ENCODE measurements at regions not wholly inside any gene's neighbourhood (a gene's known extent, or its start where the extent isn't known, plus 50 kb on each side); places are given as distances from the start of the nearest gene placed in this dataset.
A peak's percentile ranks its signal among the peaks of the same experiment; 100 is the strongest.

- no peak for TF ChIP-seq POLR2AphosphoS5 (IDR thresholded peaks at IDR 0.05)
- no peak for TF ChIP-seq CTCF (IDR thresholded peaks at IDR 0.05)
- TF ChIP-seq EP300 (IDR thresholded peaks at IDR 0.05), result no peak
- no peaks in the 10 kb centered on the region for H3K36me3 ChIP-seq
- no peaks in the 10 kb centered on the region for H3K4me1 ChIP-seq
- no peak for DNase-seq
- peaks cover 0 to 21% (median 2%) of the 10 kb centered on the region in 4 donors for H3K9me3 ChIP-seq
- 66 to 85% (median 77%) methylated on average over 4 to 9 of the region's 9 CpGs for WGBS, 5 donors
- no peak overlapping the region for H3K27ac ChIP-seq
- H3K27me3 ChIP-seq, result peaks cover 0 to 34% (median 5%) of the 10 kb centered on the region in 3 donors
- no peak overlapping the region for H3K4me3 ChIP-seq
- intact Hi-C loops (cut with DNase I; ENCODE audit: low total_unique reads), result no loop called here
These were observed 1505.6 kb downstream of the BRD1 start for GRCh38 chr22:48321986-48322545.

- peaks cover 0 to 21% (median 2%) of the 10 kb centered on the region in 4 donors for H3K9me3 ChIP-seq
- intact Hi-C loops (cut with DNase I; ENCODE audit: low total_unique reads), result no loop called here
- TF ChIP-seq POLR2AphosphoS5 (IDR thresholded peaks at IDR 0.05) (no peak), CTCF (IDR thresholded peaks at IDR 0.05) (no peak), POLR2A (IDR thresholded peaks at IDR 0.05) (no peak), EP300 (IDR thresholded peaks at IDR 0.05) (no peak)
- DNase-seq, result peak in 1 of 2 donors; percentile 76
- peaks cover 0 to 37% (median 5%) of the 10 kb centered on the region in 3 donors for H3K27me3 ChIP-seq
- H3K36me3 ChIP-seq, result no peaks in the 10 kb centered on the region
- no peak overlapping the region for H3K27ac ChIP-seq
- H3K4me3 ChIP-seq, result no peak overlapping the region
- 48 to 57% (median 54%) methylated on average over 16 to 18 of the region's 18 CpGs for WGBS, 5 donors
- H3K4me1 ChIP-seq, result no peaks in the 10 kb centered on the region
These were observed 1506.8 kb downstream of the BRD1 start for GRCh38 chr22:48320683-48321451.

GRCh38 chr22:48320048-48320682 is 1507.5 kb downstream of the BRD1 start:
- peaks cover 0 to 14% (median 0%) of the 10 kb centered on the region in 4 donors for H3K9me3 ChIP-seq
- peaks cover 0 to 44% (median 5%) of the 10 kb centered on the region in 3 donors for H3K27me3 ChIP-seq
- intact Hi-C loops (cut with DNase I; ENCODE audit: low total_unique reads), result no loop called here
- no peaks in the 10 kb centered on the region for H3K4me1 ChIP-seq
- DNase-seq, result no peak
- no peak overlapping the region for H3K27ac ChIP-seq
- H3K4me3 ChIP-seq, result no peak overlapping the region
- no peaks in the 10 kb centered on the region for H3K36me3 ChIP-seq
- 72 to 83% (median 79%) methylated on average over 7 to 13 of the region's 13 CpGs for WGBS, 5 donors
- TF ChIP-seq POLR2A (IDR thresholded peaks at IDR 0.05) (no peak), EP300 (IDR thresholded peaks at IDR 0.05) (no peak), POLR2AphosphoS5 (IDR thresholded peaks at IDR 0.05) (no peak), CTCF (IDR thresholded peaks at IDR 0.05) (no peak)

GRCh38 chr22:48319321-48320047 is 1508.2 kb downstream of the BRD1 start:
- Histone ChIP-seq H3K36me3 (no peaks in the 10 kb centered on the region), H3K9me3 (peaks cover 0 to 7% (median 0%) of the 10 kb centered on the region in 4 donors), H3K27ac (no peak overlapping the region), H3K4me1 (no peaks in the 10 kb centered on the region), H3K4me3 (no peak overlapping the region), H3K27me3 (peaks cover 0 to 47% (median 5%) of the 10 kb centered on the region in 3 donors)
- DNase-seq, result no peak
- intact Hi-C loops (cut with DNase I; ENCODE audit: low total_unique reads), result no loop called here
- TF ChIP-seq POLR2A (IDR thresholded peaks at IDR 0.05) (no peak), POLR2AphosphoS5 (IDR thresholded peaks at IDR 0.05) (no peak)
- 69 to 86% (median 78%) methylated on average over 7 to 14 of the region's 14 CpGs for WGBS, 5 donors
